ENCODE measurements at regions not wholly inside any gene's neighbourhood (a gene's known extent, or its start where the extent isn't known, plus 50 kb on each side); places are given as distances from the start of the nearest gene placed in this dataset.
A peak's percentile ranks its signal among the peaks of the same experiment; 100 is the strongest.

GRCh38 chr9:14428781-14429230, 114.9 kb upstream of the NFIB start:
- no peak for DNase-seq (ENCODE audit: low read depth)

GRCh38 chr9:14427419-14427818, 113.5 kb upstream of the NFIB start:
- DNase-seq (ENCODE audit: low read depth), result no peak
- TF ChIP-seq CTCF (IDR thresholded peaks at IDR 0.05; ENCODE audit: control insufficient read depth, extremely low read depth, insufficient read depth), result no peak
- H3K4me3 ChIP-seq (ENCODE audit: low read depth, low read length), result no peak overlapping the region

More at GRCh38 chr9:14428781-14429230, 114.9 kb upstream of the NFIB start:
- peak; percentile 77 for TF ChIP-seq CTCF (IDR thresholded peaks at IDR 0.05; ENCODE audit: control insufficient read depth, extremely low read depth, insufficient read depth)
- H3K4me3 ChIP-seq (ENCODE audit: low read depth, low read length), result no peak overlapping the region

GRCh38 chr9:14424983-14425382, 111.0 kb upstream of the NFIB start:
- no peak for DNase-seq (ENCODE audit: low read depth)
- no peak overlapping the region for H3K4me3 ChIP-seq (ENCODE audit: low read depth, low read length)
- TF ChIP-seq CTCF (IDR thresholded peaks at IDR 0.05; ENCODE audit: control insufficient read depth, extremely low read depth, insufficient read depth), result no peak

- no peak for DNase-seq (ENCODE audit: low read depth)
- TF ChIP-seq CTCF (IDR thresholded peaks at IDR 0.05; ENCODE audit: control insufficient read depth, extremely low read depth, insufficient read depth), result no peak
- no peak overlapping the region for H3K4me3 ChIP-seq (ENCODE audit: low read depth, low read length)
Observed at GRCh38 chr9:14424289-14424688, 110.3 kb upstream of the NFIB start.

GRCh38 chr9:14423815-14424261, 109.9 kb upstream of the NFIB start:
- H3K4me3 ChIP-seq (ENCODE audit: low read depth, low read length), result no peak overlapping the region
- TF ChIP-seq CTCF (IDR thresholded peaks at IDR 0.05; ENCODE audit: control insufficient read depth, extremely low read depth, insufficient read depth), result no peak
- DNase-seq (ENCODE audit: low read depth), result no peak

- no peak for TF ChIP-seq CTCF (IDR thresholded peaks at IDR 0.05; ENCODE audit: control insufficient read depth, extremely low read depth, insufficient read depth)
- H3K4me3 ChIP-seq (ENCODE audit: low read depth, low read length), result no peak overlapping the region
- no peak for DNase-seq (ENCODE audit: low read depth)
Observed at GRCh38 chr9:14421291-14421690, 107.3 kb upstream of the NFIB start.
